Upper lobe of left lung (tissue), 6 donors: ENCODE measurements at regions not wholly inside any gene's neighbourhood (a gene's known extent, or its start where the extent isn't known, plus 50 kb on each side); places are given as distances from the start of the nearest gene placed in this dataset.

Source experiments
- ATAC-seq, 2 donors: fragments of 200-7000 bp; cut with Tn5 transposase; one replicate each; pipeline ENCODE4 v1.9.1; 2022; ENCODE audit warnings: mild to moderate bottlenecking in 2 of 2, moderate library complexity in 2 of 2; ENCODE audit not compliant: low FRiP score in 2 of 2
- DNase-seq, 2 donors: peaks; one replicate each; pipeline ENCODE4 v3.0.0-alpha.2; 2019 to 2020
- H3K27ac ChIP-seq, 4 donors: fragments of 200-600 bp; sonication (generic); one replicate each; pipeline ENCODE4 v1.5.1; 2016 to 2019
- H3K27me3 ChIP-seq, 4 donors: fragments of 200-600 bp; sonication (generic); one replicate each; pipeline ENCODE4 v1.5.1; 2017 to 2019
- H3K36me3 ChIP-seq, 4 donors: fragments of 200-600 bp; sonication (generic); one replicate each; pipeline ENCODE4 v1.5.1; 2016 to 2019
- H3K4me1 ChIP-seq, 4 donors: fragments of 200-600 bp; sonication (generic); one replicate each; pipeline ENCODE4 v1.5.1; 2018 to 2019
- H3K4me3 ChIP-seq, 4 donors: fragments of 200-600 bp; sonication (generic); one replicate each; pipeline ENCODE4 v1.5.1; 2017 to 2019; ENCODE audit warnings: mild to moderate bottlenecking in 2 of 4, moderate library complexity in 1 of 4
- H3K9me3 ChIP-seq, 4 donors: fragments of 200-600 bp; sonication (generic); one replicate each; pipeline ENCODE4 v1.5.1; 2018 to 2019
- CTCF ChIP-seq, 6 experiments: fragments of 450-650 bp in 4 of 6; fragments of 200-600 bp in 2 of 6; sonication (generic) in 2 of 6; IDR thresholded peaks; one replicate each; pipeline ENCODE4 v1.5.1; 2016 to 2019; ENCODE audit warnings: antibody characterized with exemption in 6 of 6
- EP300 ChIP-seq, 4 donors: sonication (generic); formaldehyde crosslinking; IDR thresholded peaks; one replicate each; pipeline ENCODE4 v1.5.1; 2017; ENCODE audit warnings: antibody characterized with exemption in 4 of 4, control low read depth in 2 of 4
- POLR2A ChIP-seq, 4 donors: fragments of 450-650 bp; IDR thresholded peaks; one replicate each; pipeline ENCODE4 v1.5.1; 2016 to 2017; ENCODE audit warnings: antibody characterized with exemption in 4 of 4, mild to moderate bottlenecking in 2 of 4
- POLR2AphosphoS5 ChIP-seq, 2 donors: sonication (generic); formaldehyde crosslinking; IDR thresholded peaks; one replicate each; pipeline ENCODE4 v1.5.1; 2017; ENCODE audit warnings: antibody characterized with exemption in 2 of 2
- WGBS, 2 donors: methylation state at CpG; one replicate each; pipeline ENCODE4 v1.1.5; 2017 to 2018; 5-methylcytosine and 5-hydroxymethylcytosine counted together
- donor health status: DM: no; HTN: no; CAD: no; lungs with moderate emphysema.
- donor health status: DM: no; HTN: yes; CAD: no; lungs with severe emphysema.

- no peaks in the 10 kb centered on the region for H3K27me3 ChIP-seq
- no peak overlapping the region for H3K27ac ChIP-seq
- no peaks in the 10 kb centered on the region for H3K4me1 ChIP-seq
- no peak for DNase-seq
- no peaks in the 10 kb centered on the region for H3K36me3 ChIP-seq
- H3K9me3 ChIP-seq: no peaks in the 10 kb centered on the region
- ATAC-seq: no peak
- WGBS, 2 donors: 35 to 64% methylated on average over 2 of the region's 2 CpGs
- TF ChIP-seq POLR2A (IDR thresholded peaks at IDR 0.05) (no peak), POLR2AphosphoS5 (IDR thresholded peaks at IDR 0.05) (no peak), CTCF (IDR thresholded peaks at IDR 0.05) (no peak), EP300 (IDR thresholded peaks at IDR 0.05) (no peak)
- no peak overlapping the region for H3K4me3 ChIP-seq
Observed at GRCh38 chr4:81358154-81358553, 113.6 kb downstream of the RASGEF1B start.

DNA sequence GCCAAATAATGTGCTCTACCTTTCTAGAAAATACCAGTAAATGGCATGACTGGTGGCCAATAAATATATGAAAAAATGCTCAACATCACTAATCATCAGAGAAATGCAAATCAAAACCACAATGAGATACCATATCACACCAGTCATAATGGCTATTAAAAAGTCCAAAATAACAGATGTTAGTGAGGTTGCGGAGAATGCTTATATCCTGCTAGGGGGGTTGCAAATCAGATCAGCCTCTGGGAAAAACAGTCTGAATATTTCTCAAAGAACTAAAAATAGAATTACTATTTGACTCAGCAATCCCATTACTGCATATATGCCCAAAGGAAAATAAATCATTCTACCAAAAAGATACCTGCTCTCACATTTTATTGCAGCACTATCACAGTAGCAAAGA is 115.1 kb downstream of the RASGEF1B start:
- H3K36me3 ChIP-seq: no peaks in the 10 kb centered on the region
- H3K9me3 ChIP-seq: no peaks in the 10 kb centered on the region
- no peaks in the 10 kb centered on the region for H3K27me3 ChIP-seq
- no peak overlapping the region for H3K27ac ChIP-seq
- DNase-seq: no peak
- TF ChIP-seq POLR2AphosphoS5 (IDR thresholded peaks at IDR 0.05) (no peak), POLR2A (IDR thresholded peaks at IDR 0.05) (no peak), CTCF (IDR thresholded peaks at IDR 0.05) (no peak), EP300 (IDR thresholded peaks at IDR 0.05) (no peak)
- 86 to 94% methylated on average over 1 of the region's 1 CpG for WGBS, 2 donors
- H3K4me3 ChIP-seq: no peak overlapping the region
- ATAC-seq: no peak
- no peaks in the 10 kb centered on the region for H3K4me1 ChIP-seq

DNA sequence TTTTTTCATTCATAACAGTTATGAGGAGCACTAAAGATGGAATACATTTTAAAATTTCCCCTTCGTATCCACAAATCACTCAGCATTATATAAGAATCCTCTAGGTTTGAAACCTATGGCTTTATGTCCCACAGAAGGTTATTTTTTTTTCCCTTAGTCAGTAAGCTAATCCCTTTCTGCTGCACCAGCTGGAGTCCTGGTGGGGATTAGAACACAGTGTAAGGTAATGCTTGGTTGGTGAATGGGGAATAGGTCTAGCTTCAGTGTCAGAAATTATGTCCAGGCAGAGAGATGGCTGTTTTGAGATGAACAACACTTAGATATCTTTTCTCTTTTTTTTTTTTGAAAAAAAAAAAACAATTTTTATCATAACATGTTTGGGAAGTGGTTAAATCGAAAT is 116.6 kb downstream of the RASGEF1B start:
- H3K9me3 ChIP-seq: no peaks in the 10 kb centered on the region
- no peak for DNase-seq
- no peak for TF ChIP-seq CTCF (IDR thresholded peaks at IDR 0.05)
- no peak for TF ChIP-seq POLR2A (IDR thresholded peaks at IDR 0.05)
- TF ChIP-seq POLR2AphosphoS5 (IDR thresholded peaks at IDR 0.05): no peak
- TF ChIP-seq EP300 (IDR thresholded peaks at IDR 0.05): no peak
- H3K27me3 ChIP-seq: no peaks in the 10 kb centered on the region
- H3K36me3 ChIP-seq: no peaks in the 10 kb centered on the region
- WGBS, 2 donors: 75 to 80% methylated on average over 2 of the region's 2 CpGs
- no peak overlapping the region for H3K27ac ChIP-seq
- H3K4me1 ChIP-seq: no peaks in the 10 kb centered on the region
- no peak for ATAC-seq
- no peak overlapping the region for H3K4me3 ChIP-seq

GRCh38 chr4:81353861-81354260 is 117.8 kb downstream of the RASGEF1B start:
- no peak for DNase-seq
- ATAC-seq: no peak
- H3K27me3 ChIP-seq: no peaks in the 10 kb centered on the region
- H3K4me1 ChIP-seq: no peaks in the 10 kb centered on the region
- no peak for TF ChIP-seq POLR2AphosphoS5 (IDR thresholded peaks at IDR 0.05)
- no peak for TF ChIP-seq CTCF (IDR thresholded peaks at IDR 0.05)
- TF ChIP-seq EP300 (IDR thresholded peaks at IDR 0.05): no peak
- no peak for TF ChIP-seq POLR2A (IDR thresholded peaks at IDR 0.05)
- WGBS, 2 donors: 64 to 69% methylated on average over 1 of the region's 1 CpG
- H3K36me3 ChIP-seq: no peaks in the 10 kb centered on the region
- no peak overlapping the region for H3K27ac ChIP-seq
- no peak overlapping the region for H3K4me3 ChIP-seq
- no peaks in the 10 kb centered on the region for H3K9me3 ChIP-seq

DNA sequence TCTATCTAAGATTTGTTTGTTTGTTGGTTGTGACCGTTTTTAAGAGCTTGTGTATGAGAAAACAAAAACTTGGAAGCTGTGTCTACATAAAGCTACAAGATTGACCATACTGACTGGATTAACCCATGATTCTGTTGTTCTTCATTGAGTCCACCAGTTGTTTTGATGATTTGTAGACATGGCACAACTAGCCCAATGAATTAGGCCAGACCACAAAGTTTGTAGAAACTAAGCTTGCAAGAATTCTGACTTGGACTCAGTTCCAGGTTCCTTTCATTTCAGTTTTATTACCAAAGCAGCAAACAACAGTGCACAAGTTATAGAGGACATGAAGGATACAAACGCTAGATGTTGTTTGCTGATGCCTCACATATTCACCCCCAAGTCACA is 119.3 kb downstream of the RASGEF1B start:
- no peak for DNase-seq
- Histone ChIP-seq H3K27me3 (no peaks in the 10 kb centered on the region), H3K4me1 (no peaks in the 10 kb centered on the region), H3K27ac (no peak overlapping the region), H3K36me3 (no peaks in the 10 kb centered on the region), H3K4me3 (no peak overlapping the region), H3K9me3 (no peaks in the 10 kb centered on the region)
- ATAC-seq: no peak
- 64 to 76% methylated on average over 2 of the region's 2 CpGs for WGBS, 2 donors
- TF ChIP-seq POLR2A (IDR thresholded peaks at IDR 0.05) (no peak), EP300 (IDR thresholded peaks at IDR 0.05) (no peak), CTCF (IDR thresholded peaks at IDR 0.05) (no peak), POLR2AphosphoS5 (IDR thresholded peaks at IDR 0.05) (no peak)
